Ishikawa (cell line): ENCODE measurements at regions not wholly inside any gene's neighbourhood (a gene's known extent, or its start where the extent isn't known, plus 50 kb on each side); places are given as distances from the start of the nearest gene placed in this dataset.

Experiments used
- RAD21 ChIP-seq: IDR thresholded peaks from 2 replicates; pipeline ENCODE4 v1.6.1; 2012; ENCODE audit warnings: low read depth
- YY1 ChIP-seq: IDR thresholded peaks from 2 replicates; pipeline ENCODE4 v1.6.1; 2012; ENCODE audit warnings: low read depth

GRCh38 chr6:92806254-92806653 lies 613.1 kb downstream of the EPHA7 start:
- TF ChIP-seq RAD21: no peak
- TF ChIP-seq YY1: no peak
